GM19023 (cell line): ENCODE measurements at regions not wholly inside any gene's neighbourhood (a gene's known extent, or its start where the extent isn't known, plus 50 kb on each side); places are given as distances from the start of the nearest gene placed in this dataset.
A peak's percentile ranks its signal among the peaks of the same experiment; 100 is the strongest.
"Not testable (repeated sequence)": the region's sequence is repeated elsewhere in the genome, so short reads cannot be mapped to it uniquely, and the experiment has no call there.

Source experiments
- ATAC-seq: cut with Tn5 transposase; IDR thresholded peaks from one replicate; pipeline ENCODE4 v1.9.1; 2021; ENCODE audit warnings: mild to moderate bottlenecking, moderate library complexity; ENCODE audit not compliant: unreplicated experiment

DNA sequence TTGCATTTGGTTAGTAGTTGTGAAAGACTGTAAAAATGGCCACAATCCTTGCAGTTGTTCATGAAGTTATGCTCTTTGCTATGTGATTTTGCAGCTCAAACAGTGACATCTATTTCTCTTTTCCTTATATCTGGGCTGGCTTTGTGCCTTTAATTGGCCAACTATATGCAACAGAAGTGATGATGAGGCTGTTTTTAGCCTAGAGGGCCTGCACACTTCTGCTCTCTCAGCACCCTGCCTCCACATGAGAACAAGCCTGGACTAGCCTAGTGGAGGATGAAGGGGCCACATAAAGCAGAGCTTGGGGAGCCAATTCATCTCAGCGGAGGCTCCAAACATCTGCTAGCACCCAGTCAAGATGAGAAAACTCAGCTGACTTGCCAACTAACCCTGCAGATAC, 339.8 kb downstream of the OMA1 start:
- no peak for ATAC-seq

DNA sequence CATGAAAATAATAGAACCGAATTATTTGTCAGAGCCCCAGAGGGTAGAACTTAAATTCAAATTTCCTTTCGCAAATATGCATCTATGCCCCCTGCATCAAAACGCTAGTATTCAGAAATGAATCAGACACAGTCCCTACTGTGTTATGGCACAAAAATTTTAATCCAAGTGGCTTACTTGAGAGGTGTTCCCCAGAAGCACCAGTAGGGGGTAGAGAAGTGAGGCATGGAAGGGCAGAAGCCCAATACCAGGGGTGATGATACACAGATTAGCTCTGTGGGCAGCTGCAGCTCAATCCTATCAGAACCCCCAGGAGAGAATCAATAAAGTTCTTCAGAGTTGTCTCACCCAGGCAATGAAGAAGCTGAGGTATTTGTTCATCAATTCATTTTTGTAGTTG, 342.2 kb downstream of the OMA1 start:
- ATAC-seq, result no peak

DNA sequence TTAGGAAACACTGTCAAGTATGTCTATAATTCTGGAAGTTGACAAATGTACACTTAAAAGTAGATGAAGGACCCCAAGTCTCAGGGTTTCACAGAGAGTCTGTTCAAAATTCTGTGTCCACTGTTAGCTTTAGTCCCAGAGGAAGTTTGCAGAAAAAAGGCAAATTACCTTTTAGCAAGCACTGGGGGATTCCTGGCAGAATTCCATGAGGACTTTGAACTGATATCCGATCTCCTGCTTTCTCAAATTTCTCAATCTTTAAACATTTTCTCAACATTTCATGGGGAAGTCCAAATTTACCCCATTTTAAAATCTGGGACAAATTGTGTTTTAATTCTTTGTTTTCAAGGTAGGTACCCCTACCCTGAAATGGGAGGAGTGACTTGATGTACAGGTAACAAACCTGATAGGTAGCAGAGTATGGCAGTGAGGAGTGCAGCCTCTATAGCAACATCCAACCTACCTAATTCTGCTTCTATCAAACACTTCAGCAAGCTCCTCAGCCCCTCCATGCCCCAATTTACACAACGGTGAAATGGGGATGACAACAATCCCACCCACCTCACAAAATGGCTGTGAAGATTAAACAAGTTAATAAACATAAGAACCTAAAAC, 344.9 kb downstream of the OMA1 start:
- no peak for ATAC-seq

DNA sequence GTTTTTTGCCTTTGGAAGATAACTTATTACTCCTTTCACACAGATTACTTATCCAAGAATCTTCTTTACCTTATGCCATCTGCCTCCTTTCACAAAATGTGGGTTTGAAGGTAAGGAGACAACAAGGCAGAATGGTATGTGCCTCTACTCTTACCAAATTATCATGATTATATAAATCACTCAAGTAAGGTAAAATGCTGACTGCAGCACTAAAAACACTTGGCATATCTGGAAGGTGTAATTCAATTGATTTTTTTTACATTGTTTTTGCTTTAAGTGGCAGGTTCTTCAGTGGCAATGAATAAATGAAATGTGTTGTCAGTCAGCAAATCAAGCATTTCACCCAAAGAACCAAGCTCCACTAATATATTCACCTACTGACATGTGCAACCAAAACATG, 346.1 kb downstream of the OMA1 start:
- no peak for ATAC-seq

DNA sequence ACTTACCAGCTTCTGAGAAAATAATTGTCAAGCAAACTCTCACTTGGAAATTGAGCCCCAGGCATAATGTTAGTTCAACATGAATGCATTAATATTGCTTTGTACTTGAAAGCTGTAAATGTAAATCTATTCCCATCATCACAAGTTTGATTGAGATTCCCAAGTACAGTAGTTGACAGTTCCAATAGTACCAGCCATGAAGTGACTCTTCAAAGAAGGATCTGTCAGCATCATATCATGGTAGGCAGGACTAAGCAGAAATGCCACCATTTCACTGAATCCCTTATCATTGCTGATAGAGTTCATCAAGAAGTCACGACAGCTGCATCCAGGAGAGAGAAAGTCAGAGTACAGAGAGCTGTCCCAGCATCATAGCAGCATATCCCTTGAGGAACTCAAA, 348.7 kb downstream of the OMA1 start:
- no peak for ATAC-seq

DNA sequence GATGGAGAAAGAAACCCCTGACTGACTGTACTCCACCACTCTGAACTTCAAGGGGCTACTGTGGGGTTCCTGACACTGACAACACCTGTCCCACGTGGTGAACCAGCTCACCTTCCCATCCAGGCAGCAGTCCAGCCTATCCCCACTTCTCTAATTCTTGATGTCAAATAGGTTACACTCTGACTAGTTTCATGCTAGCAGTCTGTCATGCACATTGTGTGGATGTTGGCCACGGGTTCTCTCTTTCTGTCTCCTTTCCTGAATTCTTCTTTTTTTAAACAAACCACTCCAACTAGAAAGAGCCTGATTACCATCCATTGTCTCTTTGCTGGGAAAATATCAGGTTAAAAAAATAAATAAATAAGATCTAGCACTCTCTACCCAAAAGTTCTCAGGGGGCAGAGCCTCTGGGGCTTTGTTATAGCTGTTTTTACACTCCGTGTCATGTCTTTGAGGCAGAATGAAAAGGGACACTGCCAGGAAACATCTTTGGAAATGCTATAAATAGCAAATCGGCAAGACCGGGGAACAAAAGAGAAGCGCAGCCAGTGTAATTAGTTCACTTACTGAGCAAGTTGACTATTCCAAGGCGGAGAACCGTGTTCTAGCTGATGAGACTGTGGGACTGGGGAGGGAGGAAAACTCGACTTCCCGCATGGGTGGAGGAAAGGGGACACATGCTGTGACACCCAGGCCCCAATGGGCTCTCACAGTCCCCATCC, 356.1 kb downstream of the OMA1 start:
- no peak for ATAC-seq

DNA sequence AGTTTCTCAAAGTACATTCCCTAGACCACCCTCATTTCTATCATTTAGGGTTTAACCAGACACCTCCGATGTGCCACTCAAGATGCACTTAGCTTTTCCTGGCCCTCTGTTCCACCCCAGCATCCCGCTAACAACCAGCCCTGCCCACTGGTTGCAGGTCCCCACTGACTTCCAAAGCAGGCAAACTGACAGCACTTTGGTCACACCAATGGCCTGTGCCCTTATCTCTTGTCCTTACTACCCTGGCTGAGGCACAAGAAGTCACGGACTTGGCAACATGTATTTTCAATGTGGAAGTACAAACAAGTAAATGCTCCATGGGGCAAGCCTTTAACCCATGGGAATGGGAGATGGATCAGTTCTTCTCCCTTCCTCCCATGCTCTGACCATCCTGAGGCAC, 357.1 kb downstream of the OMA1 start:
- no peak for ATAC-seq

DNA sequence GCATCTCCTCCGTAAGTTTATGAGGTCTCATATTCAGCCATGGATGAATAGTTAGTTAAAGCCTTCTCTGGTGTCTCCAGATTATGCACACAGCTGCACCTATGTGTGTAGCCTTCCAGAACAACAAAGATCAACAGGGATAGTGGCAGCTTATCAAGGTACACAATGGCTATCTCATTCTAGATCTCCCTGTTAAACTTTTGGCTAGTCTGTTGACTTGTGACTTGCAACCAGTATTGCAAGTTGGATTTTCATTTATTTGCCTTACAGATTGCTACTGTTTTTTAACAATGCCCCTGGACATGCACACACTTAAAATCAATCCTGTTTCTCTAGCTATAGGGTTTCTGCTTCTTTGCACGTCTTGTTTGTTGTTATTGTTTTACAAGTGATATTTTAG, 363.2 kb downstream of the OMA1 start:
- ATAC-seq, result no peak

DNA sequence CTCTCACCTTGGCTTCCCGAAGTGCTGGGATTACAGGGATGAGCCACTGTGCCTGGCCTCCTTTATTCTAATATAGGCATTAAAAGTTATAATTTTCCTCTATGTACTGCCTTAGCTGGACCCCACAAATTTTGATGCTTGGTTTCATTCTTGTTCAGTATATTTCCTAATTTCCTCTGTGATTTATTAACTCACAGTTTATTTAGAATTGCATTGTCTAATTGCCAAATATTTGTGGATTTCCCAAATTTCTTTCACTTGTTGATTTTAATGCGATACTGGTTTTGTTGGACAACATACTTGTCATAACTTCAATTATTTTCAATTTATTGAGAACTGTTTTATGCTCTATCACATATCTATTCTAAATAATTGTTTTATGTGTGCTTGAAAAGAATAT, 366.0 kb downstream of the OMA1 start:
- no peak for ATAC-seq

DNA sequence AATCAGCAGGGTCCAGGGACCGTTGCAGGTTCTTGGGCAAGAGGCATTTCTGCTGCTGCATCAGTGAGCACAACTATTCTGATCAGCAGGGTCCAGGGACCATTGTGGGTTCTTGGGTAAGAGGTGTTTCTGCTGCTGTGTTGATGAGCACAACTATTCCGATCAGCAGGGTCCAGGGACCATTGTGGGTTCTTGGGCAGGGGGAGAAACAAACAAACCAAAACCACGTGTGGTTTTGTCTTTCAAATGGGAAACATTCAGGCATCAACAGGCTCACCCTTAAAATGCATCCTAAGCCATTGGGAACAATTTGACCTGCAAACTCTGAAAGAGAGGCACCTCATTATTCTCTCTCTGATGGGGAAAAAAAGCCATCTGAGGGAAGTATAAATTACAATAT, 377.4 kb downstream of the OMA1 start:
- ATAC-seq, result not testable (repeated sequence)

DNA sequence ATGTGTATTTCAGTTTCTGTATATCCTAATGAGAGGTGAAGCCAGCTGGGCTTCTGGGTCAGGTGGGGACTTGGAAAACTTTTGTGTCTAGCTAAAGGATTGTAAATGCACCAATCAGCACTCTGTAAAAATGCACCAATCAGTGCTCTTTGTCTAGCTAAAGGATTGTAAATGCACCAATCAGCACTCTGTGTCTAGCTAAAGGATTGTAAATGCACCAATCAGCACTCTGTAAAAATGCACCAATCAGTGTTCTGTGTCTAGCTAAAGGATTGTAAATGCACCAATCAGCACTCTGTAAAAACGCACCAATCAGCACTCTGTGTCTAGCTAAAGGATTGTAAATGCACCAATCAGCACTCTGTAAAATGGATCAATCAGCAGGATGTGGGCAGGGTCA, 379.4 kb downstream of the OMA1 start:
- ATAC-seq, result not testable (repeated sequence)

DNA sequence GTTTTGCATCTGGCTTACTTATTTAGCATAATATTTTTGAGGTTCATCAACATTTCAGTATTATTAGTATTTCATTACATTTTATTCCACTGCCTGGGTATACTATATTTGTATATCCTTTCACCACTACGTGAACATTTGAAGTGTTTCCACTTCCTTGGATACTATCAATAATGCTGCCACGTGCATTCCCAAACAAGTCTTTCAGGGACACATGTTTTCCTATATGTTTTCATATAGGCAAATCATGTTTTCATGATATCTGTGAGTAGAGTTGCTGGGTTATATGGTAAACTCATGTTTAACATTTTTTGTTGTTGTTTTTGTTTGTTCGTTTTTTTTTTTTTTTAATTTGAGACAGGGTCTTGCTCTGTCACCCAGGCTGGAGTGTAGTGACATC, 380.1 kb downstream of the OMA1 start:
- no peak for ATAC-seq

DNA sequence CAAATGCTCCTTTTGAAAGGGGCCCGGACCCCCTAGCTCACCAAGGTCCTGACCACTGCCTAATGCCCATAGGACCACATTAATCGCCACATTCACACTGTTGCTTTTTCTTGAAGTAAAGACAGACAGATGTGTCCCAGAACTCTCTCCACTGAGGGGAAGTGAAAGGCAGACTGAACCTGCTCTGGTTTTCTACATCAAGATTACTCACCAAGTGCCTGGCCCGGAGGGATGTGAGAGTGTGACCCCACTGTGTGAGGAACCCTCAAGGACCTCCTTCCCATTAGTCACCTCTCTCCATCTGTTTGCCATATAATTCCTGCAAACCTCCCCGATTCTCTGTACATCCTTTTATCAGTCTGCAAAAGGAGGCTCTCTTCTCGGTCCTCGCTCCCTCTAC, 381.5 kb downstream of the OMA1 start:
- no peak for ATAC-seq

DNA sequence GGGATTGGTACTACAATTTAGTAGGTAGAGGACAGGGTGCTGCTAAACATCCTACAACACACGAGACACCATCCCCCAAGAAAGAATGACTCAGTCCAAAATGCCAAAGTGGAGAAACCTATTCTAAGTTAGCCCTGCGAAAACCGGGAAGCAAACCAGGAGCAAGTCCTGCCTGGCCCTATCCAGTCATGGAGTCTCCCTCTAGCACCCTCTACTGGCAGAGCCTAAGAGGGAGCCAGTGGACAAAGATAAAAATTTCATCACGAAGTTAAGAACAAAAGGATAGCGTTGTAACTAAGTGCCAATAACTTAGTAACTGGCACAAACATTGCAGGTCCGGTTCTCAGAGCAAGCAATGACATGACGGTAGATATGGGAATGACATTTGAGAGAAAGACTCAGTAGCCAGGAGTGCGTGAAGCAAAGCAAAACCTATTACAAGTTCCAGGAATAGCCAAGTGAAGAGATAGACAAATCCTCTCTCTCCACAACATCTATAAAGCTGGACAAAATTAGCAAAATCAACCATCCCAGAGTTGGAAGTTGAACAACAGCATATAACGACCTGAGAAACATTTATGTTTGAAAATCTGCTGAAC, 383.5 kb downstream of the OMA1 start:
- no peak for ATAC-seq

DNA sequence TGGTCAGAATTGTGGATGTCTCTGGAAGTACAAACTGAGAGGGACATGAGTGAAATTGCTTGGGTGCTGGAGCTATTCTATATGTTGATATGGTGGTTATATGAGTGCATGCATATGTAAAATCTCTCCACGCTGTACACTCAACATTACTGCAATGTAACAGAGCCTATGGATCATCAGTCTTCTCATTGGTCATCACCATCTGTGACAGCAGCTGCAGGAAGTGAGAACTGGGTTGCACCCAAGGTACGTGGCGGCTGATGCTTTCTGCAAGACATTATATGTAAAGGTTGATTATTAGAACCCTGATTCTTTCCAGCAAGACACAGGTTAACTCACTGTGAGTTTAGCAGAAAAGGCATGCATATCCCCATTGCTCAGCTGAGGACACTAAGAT, 387.1 kb downstream of the OMA1 start:
- no peak for ATAC-seq

DNA sequence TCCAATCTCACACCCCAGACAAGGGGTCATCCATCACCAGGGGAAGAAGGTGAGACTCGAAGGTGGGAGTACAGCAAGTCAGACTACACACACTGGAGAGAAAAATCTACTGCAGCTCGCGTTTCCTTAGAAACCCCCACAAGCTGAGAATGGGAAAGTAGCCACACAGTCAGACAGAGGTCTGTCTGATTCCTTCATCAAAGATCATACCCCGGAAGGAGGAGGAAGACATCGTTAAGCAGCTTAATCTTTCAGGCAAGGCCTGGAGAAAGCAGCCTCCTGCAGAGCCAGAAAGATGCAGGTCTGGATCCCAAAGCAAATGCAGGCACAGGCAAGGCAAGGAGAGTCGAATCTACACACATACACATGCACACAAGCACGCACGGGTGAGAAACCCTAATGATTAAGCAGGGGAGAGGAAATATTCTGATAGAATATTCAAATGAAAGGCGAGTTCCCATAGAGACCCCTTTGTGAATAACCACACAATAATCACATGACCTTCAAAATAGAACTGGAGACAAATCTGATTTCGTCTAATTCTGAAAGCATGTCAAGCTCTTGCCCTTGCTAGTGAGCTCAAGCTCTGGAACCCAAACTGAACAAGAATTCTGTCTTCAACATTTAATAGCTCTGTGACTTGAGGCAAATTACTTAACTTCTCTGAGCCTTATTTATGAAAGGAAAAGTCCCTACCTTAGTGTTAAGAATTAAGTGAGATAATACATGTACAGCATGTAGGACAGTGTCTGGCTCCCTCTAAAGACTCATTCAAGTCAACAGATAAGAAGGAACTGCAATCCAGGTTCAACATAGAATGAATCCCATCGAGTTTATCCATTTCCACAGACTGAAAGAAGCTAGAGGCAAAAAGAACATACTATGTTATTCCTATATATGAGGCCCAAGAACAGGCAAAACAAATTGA, 387.8 kb downstream of the OMA1 start:
- ATAC-seq, result no peak

DNA sequence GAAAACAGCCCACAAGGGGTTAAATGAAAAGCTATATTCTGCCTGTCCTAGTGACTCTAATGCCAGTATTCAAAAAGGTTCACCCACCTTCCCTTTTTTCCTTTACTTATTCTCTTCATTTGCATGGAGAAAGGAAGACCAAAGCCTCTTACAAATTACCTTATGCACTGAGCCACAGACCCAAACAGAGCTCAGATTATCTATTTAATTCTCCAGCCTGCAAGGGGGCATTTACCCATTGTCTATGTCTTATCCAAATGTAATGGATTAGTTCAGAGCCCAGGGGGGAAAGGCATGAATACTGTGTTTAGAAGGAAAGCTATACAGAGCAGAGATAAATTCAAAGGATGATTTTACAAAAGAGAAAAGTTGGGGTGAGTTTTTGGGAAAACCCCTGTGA, 388.5 kb downstream of the OMA1 start:
- no peak for ATAC-seq

DNA sequence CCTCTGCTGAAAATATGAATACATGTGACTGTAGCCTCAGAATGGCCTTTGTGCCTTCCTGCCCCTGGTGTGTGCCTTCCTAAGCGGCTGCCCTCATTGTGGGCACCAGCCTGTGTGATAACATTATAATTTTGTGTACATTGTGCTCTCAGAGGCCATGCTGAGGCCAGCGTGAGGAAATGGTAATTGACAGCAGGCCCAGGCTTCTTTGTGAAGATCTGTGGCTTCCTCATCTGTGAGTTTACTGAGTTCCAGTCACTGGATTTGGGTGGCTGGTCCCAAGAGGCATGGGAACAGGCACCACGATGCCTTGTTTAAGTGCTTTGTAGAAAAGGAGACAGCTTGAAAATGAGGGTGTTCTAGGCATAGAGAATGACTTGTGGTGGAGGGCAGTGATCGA, 389.3 kb downstream of the OMA1 start:
- ATAC-seq, result no peak

DNA sequence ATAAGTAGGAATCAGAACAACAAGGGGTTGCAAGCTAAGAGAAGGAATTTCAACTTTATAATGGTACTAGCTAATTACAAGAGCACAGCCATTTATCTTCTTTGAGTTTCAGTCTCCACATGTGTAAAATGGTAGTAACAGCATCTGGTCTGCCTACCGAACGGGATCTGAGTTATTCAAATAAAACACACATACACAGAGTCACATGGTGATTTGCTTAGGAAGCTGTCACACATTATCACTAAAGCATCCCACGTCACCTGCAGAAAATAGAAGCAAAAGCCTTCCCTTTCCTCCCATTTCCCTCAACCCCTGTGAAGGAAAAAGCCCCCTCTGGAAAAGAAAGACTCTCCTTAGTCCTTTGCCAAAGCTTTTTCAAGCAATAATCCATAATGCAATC, 389.7 kb downstream of the OMA1 start:
- ATAC-seq, result no peak

DNA sequence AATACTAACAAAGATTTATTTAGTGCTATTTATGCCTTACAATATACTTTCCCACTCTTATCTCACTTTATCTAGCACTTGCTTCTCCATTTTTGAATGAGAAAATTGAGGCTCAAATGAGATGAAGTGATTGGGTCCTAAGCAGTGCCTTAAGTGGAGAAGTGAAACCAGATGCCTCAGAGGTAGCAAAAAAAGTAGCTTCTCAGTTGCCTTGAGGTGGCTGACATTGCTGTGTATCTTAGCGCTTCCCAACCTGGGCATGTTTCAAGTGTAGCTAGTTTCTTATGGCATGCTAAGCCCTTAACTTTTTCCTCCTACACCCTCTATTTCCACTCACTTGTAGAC, 390.4 kb downstream of the OMA1 start:
- peak; percentile 70 for ATAC-seq

DNA sequence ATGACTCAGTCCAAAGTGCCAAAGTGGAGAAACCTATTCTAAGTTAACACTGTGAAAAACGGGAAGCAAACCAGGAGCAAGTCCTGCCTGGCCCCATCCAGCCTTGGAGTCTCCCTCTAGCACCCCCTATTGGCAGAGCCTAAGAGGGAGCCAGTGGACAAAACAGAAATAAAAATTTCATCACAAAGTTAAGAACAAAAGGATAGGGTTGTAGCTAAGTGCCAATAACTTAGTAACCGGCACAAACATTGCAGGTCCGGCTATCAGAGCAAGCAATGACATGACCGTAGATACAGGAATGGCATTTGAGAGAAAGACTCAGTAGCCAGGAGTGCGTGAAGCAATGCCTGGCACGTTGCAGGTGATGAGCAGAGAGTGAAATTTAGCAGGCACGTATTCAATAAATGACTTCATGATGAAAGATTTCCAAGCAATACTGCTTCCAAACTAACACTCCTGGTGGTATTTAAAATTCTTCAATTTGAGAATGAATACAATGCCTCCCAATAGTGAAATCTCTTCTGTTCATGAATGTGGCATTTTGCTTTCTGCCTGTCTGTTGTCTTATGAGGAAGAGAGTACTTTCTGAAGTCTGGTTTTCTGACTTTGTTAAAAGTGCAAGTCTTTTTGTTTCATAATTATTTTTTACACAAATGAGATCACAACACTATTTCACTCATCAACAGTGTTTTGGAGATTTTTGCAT, 391.0 kb downstream of the OMA1 start:
- ATAC-seq, result peak; percentile 40
